Neural cell (in vitro differentiated cells): ENCODE measurements at regions not wholly inside any gene's neighbourhood (a gene's known extent, or its start where the extent isn't known, plus 50 kb on each side); places are given as distances from the start of the nearest gene placed in this dataset.

Experiments used
- H2AFZ ChIP-seq: fragments of 200-600, 300-800 bp; sonication (generic), shearing (Covaris generic); 2 replicates; pipeline ENCODE4 v1.6.0; 2014; ENCODE audit warnings: low read depth, mild to moderate bottlenecking, antibody characterized with exemption, low read length, moderate library complexity
- H3F3A ChIP-seq: fragments of 200-600 bp; shearing (Covaris generic); 2 replicates; pipeline ENCODE4 v1.6.1; 2016; ENCODE audit warnings: mild to moderate bottlenecking, moderate library complexity, mixed read lengths, antibody characterized with exemption, low read length; ENCODE audit not compliant: insufficient read depth, poor library complexity, severe bottlenecking
- H3K27ac ChIP-seq: fragments of 200-600, 300-800 bp; sonication (generic), shearing (Covaris generic); 2 replicates; pipeline ENCODE4 v1.5.1; 2014; ENCODE audit warnings: mild to moderate bottlenecking, low read length, moderate library complexity
- H3K27me3 ChIP-seq: fragments of 300-800, 200-600 bp; sonication (generic), shearing (Covaris generic); 2 replicates; pipeline ENCODE4 v1.6.0; 2014; ENCODE audit warnings: mild to moderate bottlenecking, low read depth, low read length, moderate library complexity; ENCODE audit not compliant: insufficient read depth
- H3K36me3 ChIP-seq: fragments of 300-800, 200-600 bp; sonication (generic), shearing (Covaris generic); 2 replicates; pipeline ENCODE4 v1.5.1; 2014; ENCODE audit warnings: mild to moderate bottlenecking, antibody characterized with exemption, low read length, moderate library complexity; ENCODE audit not compliant: insufficient read depth
- H3K4me2 ChIP-seq: fragments of 300-800, 200-600 bp; sonication (generic), shearing (Covaris generic); 2 replicates; pipeline ENCODE4 v1.6.0; 2014; ENCODE audit warnings: mild to moderate bottlenecking, low read length
- H3K4me3 ChIP-seq: fragments of 300-800, 200-600 bp; sonication (generic), shearing (Covaris generic); 2 replicates; pipeline ENCODE4 v1.5.1; 2014; ENCODE audit warnings: mild to moderate bottlenecking, low read length, moderate library complexity
- H3K79me2 ChIP-seq: fragments of 200-600 bp; shearing (Covaris generic); replicated peaks from 2 replicates; pipeline ENCODE4 v1.6.0; 2014; ENCODE audit warnings: mild to moderate bottlenecking, low read length, moderate library complexity; ENCODE audit not compliant: insufficient read depth
- H3K9ac ChIP-seq: fragments of 300-800, 200-600 bp; sonication (generic), shearing (Covaris generic); 2 replicates; pipeline ENCODE4 v1.6.1; 2016; ENCODE audit warnings: mild to moderate bottlenecking, low read length, mixed read lengths
- H3K9me2 ChIP-seq: fragments of 200-600 bp; shearing (Covaris generic); 2 replicates; pipeline ENCODE4 v1.6.1; 2016; ENCODE audit warnings: mild to moderate bottlenecking, low read length, mixed read lengths; ENCODE audit not compliant: insufficient read depth
- H3K9me3 ChIP-seq: fragments of 200-600, 300-800 bp; sonication (generic), shearing (Covaris generic); 2 replicates; pipeline ENCODE4 v1.6.1; 2016; ENCODE audit warnings: mild to moderate bottlenecking, mixed run types, low read length, moderate library complexity, mixed read lengths
- H4K20me1 ChIP-seq: fragments of 200-600 bp; shearing (Covaris generic); 2 replicates; pipeline ENCODE4 v1.6.1; 2016; ENCODE audit warnings: mild to moderate bottlenecking, mixed run types; ENCODE audit not compliant: insufficient read depth
- CTCF ChIP-seq: fragments of 450-650 bp; IDR thresholded peaks from 2 replicates; pipeline ENCODE4 v1.5.1; 2014; ENCODE audit warnings: antibody characterized with exemption, mild to moderate bottlenecking, moderate library complexity; ENCODE audit not compliant: poor library complexity, severe bottlenecking
- EP300 ChIP-seq: fragments of 450-650 bp; conservative IDR thresholded peaks from 2 replicates; pipeline ENCODE4 v1.6.1; 2014; ENCODE audit warnings: antibody characterized with exemption, mild to moderate bottlenecking, moderate library complexity; ENCODE audit not compliant: poor library complexity, severe bottlenecking
- EZH2 ChIP-seq: fragments of 200-600, 300-800 bp; shearing (Covaris generic), sonication (generic); IDR thresholded peaks from 2 replicates; pipeline ENCODE4 v1.6.1; 2014; ENCODE audit warnings: antibody characterized with exemption, low read length, borderline replicate concordance, mild to moderate bottlenecking; ENCODE audit not compliant: insufficient read depth, poor library complexity, severe bottlenecking
- MXI1 ChIP-seq: fragments of 450-650 bp; conservative IDR thresholded peaks from 2 replicates; pipeline ENCODE4 v1.6.1; 2014; ENCODE audit warnings: antibody characterized with exemption, mild to moderate bottlenecking; ENCODE audit not compliant: poor library complexity, severe bottlenecking
- POLR2AphosphoS5 ChIP-seq: IDR thresholded peaks from 2 replicates; pipeline ENCODE4 v1.6.1; 2012
- RAD21 ChIP-seq: fragments of 450-650 bp; conservative IDR thresholded peaks from 2 replicates; pipeline ENCODE4 v1.6.1; 2014; ENCODE audit warnings: antibody characterized with exemption, mild to moderate bottlenecking, moderate library complexity
- REST ChIP-seq: IDR thresholded peaks from 2 replicates; pipeline ENCODE4 v1.6.1; 2012; ENCODE audit warnings: borderline replicate concordance
- SMC3 ChIP-seq: fragments of 450-650 bp; conservative IDR thresholded peaks from 2 replicates; pipeline ENCODE4 v1.6.1; 2014; ENCODE audit warnings: antibody characterized with exemption, mild to moderate bottlenecking, moderate library complexity; ENCODE audit not compliant: poor library complexity
- TAF1 ChIP-seq: IDR thresholded peaks from 2 replicates; pipeline ENCODE4 v1.6.1; 2012; ENCODE audit warnings: low read depth

- H3K79me2 ChIP-seq = no peaks in the 10 kb centered on the region
- no peak overlapping the region for H3K9ac ChIP-seq
- H3K4me3 ChIP-seq = no peak overlapping the region
- no peaks in the 10 kb centered on the region for H3K9me3 ChIP-seq
- no peaks in the 10 kb centered on the region for H3F3A ChIP-seq
- no peaks in the 10 kb centered on the region for H3K9me2 ChIP-seq
- no peaks in the 10 kb centered on the region for H4K20me1 ChIP-seq
- no peak overlapping the region for H2AFZ ChIP-seq
- no peak overlapping the region for H3K4me2 ChIP-seq
- H3K36me3 ChIP-seq = no peaks in the 10 kb centered on the region
- TF ChIP-seq REST (no peak), EP300 (no peak), POLR2AphosphoS5 (no peak), MXI1 (no peak), TAF1 (no peak), CTCF (no peak)
- no peak overlapping the region for H3K27ac ChIP-seq
- H3K27me3 ChIP-seq = no peaks in the 10 kb centered on the region
Observed at GRCh38 chr6:170150590-170150945, 140.3 kb downstream of the DLL1 start.

- no peaks in the 10 kb centered on the region for H3K9me2 ChIP-seq
- no peaks in the 10 kb centered on the region for H3K9me3 ChIP-seq
- no peaks in the 10 kb centered on the region for H3K79me2 ChIP-seq
- no peaks in the 10 kb centered on the region for H3K36me3 ChIP-seq
- no peak overlapping the region for H3K27ac ChIP-seq
- no peak overlapping the region for H3K9ac ChIP-seq
- no peak overlapping the region for H3K4me3 ChIP-seq
- no peak overlapping the region for H2AFZ ChIP-seq
- no peak overlapping the region for H3K4me2 ChIP-seq
- H3F3A ChIP-seq = no peaks in the 10 kb centered on the region
- no peak for TF ChIP-seq CTCF
- no peak for TF ChIP-seq TAF1
- no peak for TF ChIP-seq EP300
- no peak for TF ChIP-seq EZH2
- TF ChIP-seq REST = no peak
- TF ChIP-seq SMC3 = no peak
- TF ChIP-seq RAD21 = no peak
- TF ChIP-seq MXI1 = no peak
- H4K20me1 ChIP-seq = no peaks in the 10 kb centered on the region
- H3K27me3 ChIP-seq = no peaks in the 10 kb centered on the region
Observed at GRCh38 chr6:170149681-170150589, 140.9 kb downstream of the DLL1 start.
